Stimulated activated CD8-positive, alpha-beta memory T cell treated with anti-CD3 and anti-CD28 coated beads, Interleukin-7, amount 100 ng/mL, for 24 hours (primary cell): ENCODE measurements at regions not wholly inside any gene's neighbourhood (a gene's known extent, or its start where the extent isn't known, plus 50 kb on each side); places are given as distances from the start of the nearest gene placed in this dataset.

Source experiments
- DNase-seq: peaks from one replicate; pipeline ENCODE4 v3.0.0-alpha.2; 2020; ENCODE audit warnings: low read depth

GRCh38 chr9:28624771-28625170, 1051.5 kb upstream of the C9orf72 start:
- no peak for DNase-seq

- DNase-seq: no peak
Measured at GRCh38 chr9:28628031-28628430, 1054.8 kb upstream of the C9orf72 start.

GRCh38 chr9:28648723-28649122, 1075.4 kb upstream of the C9orf72 start:
- no peak for DNase-seq

DNA sequence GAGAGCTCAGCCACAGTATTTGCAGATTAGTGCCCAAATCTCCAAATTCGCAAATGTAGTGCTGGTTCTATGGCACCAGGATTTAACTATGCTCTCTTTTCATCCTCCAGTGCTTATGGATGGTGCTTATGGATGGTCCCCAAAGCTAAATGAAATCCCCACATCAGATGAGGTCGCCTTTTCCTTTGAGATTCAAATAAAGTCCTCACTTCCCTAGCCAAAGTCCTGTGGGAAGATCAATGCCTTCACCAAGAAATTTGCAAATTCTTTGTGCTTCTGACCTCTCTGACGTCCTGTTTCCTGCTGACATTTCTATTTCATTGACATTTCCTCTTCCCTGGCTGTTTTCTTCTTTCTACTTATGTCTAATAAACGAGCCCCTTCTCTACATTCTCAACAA, 1077.0 kb upstream of the C9orf72 start:
- no peak for DNase-seq

GRCh38 chr9:28651050-28651722, 1077.9 kb upstream of the C9orf72 start:
- DNase-seq: no peak

DNA sequence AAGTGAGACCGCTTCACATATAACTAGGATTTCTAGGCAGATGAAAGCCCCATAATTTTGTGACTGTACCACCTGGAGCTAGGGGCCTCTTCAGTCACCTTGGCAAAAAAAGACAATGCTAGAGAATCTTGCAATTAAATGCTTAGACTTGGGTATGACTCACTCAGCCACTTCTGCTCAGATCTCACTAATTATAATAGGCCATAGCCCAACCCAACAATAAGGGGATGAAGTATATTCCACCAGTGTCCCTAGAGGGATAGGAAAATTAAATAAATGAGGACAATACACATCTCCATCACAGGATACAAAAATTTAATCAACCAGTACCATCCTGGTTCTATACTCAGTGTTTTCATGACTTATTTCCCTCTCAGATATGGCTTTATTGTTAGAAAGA, 1079.9 kb upstream of the C9orf72 start:
- DNase-seq: no peak

GRCh38 chr9:28656727-28657126, 1083.4 kb upstream of the C9orf72 start:
- DNase-seq: no peak

DNA sequence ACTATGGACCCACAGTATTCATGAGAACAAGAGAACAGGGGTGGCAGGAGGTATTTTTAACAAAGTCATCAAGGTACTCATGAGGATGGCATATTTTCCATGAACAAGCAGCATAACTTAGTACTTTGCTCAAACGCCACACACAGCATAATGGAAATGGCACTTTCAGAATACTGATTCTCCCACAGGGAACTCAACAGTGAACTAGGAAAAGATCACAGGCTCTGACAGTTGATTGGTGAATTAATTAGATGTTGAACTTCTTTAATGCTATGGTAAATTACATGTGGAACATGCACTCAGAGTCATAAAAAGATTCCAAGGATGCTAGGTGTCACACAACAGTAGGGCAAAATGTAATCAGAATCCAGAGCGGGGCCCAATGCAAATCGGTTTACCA, 1088.6 kb upstream of the C9orf72 start:
- DNase-seq: no peak

- no peak for DNase-seq
Measured at GRCh38 chr9:28662675-28663074, 1089.4 kb upstream of the C9orf72 start.

DNA sequence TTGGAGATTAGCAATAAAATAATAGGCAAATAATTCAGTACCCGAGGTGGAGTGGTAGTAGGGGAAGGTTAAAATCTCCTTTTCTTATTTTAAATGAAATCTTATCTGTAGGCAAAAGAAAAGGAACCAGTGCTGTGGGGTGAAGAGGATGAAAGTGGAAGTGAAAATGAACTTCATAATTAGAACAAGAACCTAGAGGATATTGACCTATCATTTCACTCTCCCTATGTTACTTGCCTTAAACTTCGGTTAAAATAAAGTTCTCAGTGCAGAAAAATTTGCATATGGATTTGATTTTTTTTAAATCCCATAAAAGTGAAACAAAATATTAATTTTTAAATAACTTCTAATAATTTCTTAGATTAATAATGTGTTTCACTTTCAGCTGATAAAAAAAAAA, 1094.9 kb upstream of the C9orf72 start:
- DNase-seq: no peak

DNA sequence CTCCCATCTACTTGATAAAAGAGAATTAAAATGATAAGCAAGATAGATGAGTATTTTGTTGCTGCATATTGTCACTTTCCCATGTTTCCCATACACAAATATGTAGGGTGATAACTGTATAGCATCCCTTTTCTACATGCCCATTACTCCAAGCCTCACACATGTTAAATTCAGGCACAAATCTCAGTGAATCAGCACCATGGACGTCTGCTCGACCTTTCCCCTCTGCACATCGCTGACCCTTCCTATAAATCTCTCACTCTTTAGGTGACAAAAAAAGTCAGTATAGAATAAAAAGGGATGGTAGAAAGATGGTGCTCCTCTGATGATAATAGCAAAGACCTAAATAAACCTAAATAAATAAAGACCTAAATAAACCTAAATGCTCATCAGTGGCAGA, 1097.7 kb upstream of the C9orf72 start:
- DNase-seq: no peak

DNA sequence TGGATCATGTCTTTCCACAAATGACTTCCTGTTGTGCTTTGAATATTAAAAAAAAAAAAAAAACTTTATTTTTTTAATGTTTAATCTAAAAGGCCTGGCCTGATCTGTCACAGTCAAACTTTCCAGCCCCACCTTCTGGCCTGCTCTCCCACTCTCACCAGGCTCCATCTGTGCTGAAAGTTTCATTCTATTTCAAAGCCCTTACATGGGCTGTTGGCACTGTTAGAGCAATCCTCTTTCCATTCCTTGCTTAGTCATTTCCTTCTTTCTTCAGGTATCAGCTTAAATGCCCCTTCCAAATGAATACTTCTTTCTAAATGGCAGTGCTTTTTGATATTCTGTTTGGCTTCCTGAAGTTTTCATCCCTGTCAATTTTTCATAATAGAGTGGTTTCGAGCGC, 1104.8 kb upstream of the C9orf72 start:
- no peak for DNase-seq

GRCh38 chr9:28688172-28688571, 1114.9 kb upstream of the C9orf72 start:
- DNase-seq: no peak

GRCh38 chr9:28692012-28692411, 1118.7 kb upstream of the C9orf72 start:
- DNase-seq: no peak

GRCh38 chr9:28696960-28697359, 1123.7 kb upstream of the C9orf72 start:
- DNase-seq: no peak

GRCh38 chr9:28699632-28700031, 1126.4 kb upstream of the C9orf72 start:
- DNase-seq: no peak

DNA sequence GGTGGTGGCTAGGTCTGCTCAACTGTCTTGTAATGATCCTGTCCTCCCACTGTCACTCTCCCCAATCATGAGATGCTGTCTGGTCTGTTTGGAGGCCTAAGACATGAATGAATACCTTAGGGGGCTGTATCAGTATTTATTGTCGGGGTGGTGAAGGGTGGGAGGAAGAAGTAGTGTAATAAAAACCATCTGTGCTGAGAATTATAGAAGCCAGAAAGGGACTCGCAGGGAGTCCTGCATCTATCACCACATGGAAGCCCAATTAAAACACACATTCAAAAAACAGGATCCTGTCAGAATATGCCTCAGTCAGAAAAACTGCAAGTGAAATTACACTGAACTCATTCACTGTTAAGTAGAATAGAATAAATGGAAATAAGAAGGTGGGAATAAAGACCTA, 1134.3 kb upstream of the C9orf72 start:
- DNase-seq: no peak

DNA sequence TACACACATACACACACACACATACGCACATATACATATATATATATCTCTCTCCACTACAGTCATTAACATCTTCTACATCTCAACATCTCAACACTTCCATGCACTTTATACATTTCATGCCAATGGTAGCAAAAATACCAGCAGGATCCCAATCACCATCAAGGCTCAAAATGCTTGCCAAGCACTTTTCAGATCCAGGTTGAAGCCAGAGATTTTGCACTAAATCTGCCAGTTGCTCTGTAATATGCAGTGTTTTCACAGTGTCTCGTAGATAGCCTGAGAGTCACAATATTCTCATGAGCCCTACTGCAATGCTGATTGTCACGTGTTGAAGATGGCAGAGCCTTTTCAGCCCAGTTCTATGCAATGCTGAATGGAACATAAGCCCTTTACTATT, 1140.9 kb upstream of the C9orf72 start:
- DNase-seq: no peak

GRCh38 chr9:28718226-28718625, 1144.9 kb upstream of the C9orf72 start:
- DNase-seq: no peak

- no peak for DNase-seq
Measured at GRCh38 chr9:28720746-28721145, 1147.5 kb upstream of the C9orf72 start.

- DNase-seq: no peak
Measured at GRCh38 chr9:28730111-28730510, 1156.8 kb upstream of the C9orf72 start.

GRCh38 chr9:28735738-28736342, 1162.6 kb upstream of the C9orf72 start:
- no peak for DNase-seq

DNA sequence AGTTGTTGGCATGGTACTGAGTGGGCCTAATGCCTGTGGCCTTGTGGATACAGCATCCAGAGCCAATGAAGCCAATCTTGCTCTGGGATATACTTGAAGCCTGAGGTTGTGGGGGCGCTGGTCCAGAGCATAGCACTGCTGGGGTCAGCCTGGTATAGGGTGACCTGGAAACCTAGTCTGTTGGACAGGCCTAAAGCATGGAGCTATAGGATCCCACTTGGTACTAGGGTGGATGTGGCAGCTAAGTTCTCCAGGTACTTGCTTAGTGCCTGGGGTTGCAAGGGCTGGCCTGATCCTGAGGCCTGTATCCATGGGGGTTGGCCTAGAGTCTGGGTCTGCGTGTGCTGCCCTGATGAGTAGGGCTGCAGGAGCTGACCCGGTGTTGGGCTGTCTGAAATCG, 1168.2 kb upstream of the C9orf72 start:
- DNase-seq: no peak

DNA sequence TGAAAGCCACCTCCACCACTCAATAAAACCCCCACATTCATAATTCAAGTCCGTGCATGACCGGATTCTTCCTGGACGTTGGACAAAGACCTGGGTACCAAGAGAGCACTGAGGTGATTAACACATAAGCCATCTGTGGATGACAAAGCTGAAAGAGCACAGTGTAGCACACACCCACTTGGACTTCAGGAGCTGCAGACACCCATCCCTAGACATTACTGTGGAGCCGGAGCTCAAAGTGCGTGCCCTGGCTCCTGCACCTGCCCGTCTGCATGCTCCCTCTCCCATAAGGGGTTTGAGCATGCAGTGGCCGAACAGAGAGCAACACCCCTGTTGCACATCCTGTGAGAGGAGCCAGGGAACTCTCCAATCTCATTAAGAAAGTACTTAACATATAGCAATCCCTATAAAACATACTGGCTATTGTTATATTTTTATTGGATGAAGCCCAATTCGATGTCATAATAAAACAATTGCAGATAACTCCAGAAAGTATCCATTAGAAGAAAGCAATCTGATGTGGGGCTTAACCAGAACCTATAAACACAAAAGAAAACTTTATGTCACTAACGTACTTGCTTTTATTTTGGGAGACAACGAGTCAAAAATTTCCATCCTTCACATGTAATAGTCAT, 1174.2 kb upstream of the C9orf72 start:
- no peak for DNase-seq
